Uterus (tissue), 3 donors: ENCODE measurements at regions not wholly inside any gene's neighbourhood (a gene's known extent, or its start where the extent isn't known, plus 50 kb on each side); places are given as distances from the start of the nearest gene placed in this dataset.

Experiments
- DNase-seq, 2 donors: peaks; one replicate each; pipeline ENCODE4 v3.0.0-alpha.2; 2019 to 2020
- H3K27ac ChIP-seq, 2 donors: fragments of 200-600 bp; sonication (generic); 1 replicate in 1 of 2; 2 replicates in 1 of 2; pipeline ENCODE4 v1.5.1; 2016 to 2018
- H3K27me3 ChIP-seq, 2 donors: fragments of 200-600 bp; sonication (generic); one replicate each; pipeline ENCODE4 v1.5.1; 2018 to 2019; ENCODE audit warnings: control low read depth in 1 of 2
- H3K36me3 ChIP-seq, 2 donors: fragments of 200-600 bp; sonication (generic); one replicate each; pipeline ENCODE4 v1.5.1; 2019; ENCODE audit warnings: control low read depth in 1 of 2
- H3K4me1 ChIP-seq, 2 donors: fragments of 200-600 bp; sonication (generic); one replicate each; pipeline ENCODE4 v1.5.1; 2018 to 2019; ENCODE audit warnings: control low read depth in 1 of 2
- H3K4me3 ChIP-seq, 2 donors: fragments of 200-600 bp; sonication (generic); 1 replicate in 1 of 2; 2 replicates in 1 of 2; pipeline ENCODE4 v1.5.1; 2018 to 2019; ENCODE audit warnings: mild to moderate bottlenecking in 1 of 2
- H3K9me3 ChIP-seq, 2 donors: fragments of 200-600 bp; sonication (generic); one replicate each; pipeline ENCODE4 v1.5.1; 2019; ENCODE audit warnings: control low read depth in 1 of 2
- POLR2A ChIP-seq, 2 donors: fragments of 450-650 bp; IDR thresholded peaks; one replicate each; pipeline ENCODE4 v1.6.1; 2016; ENCODE audit warnings: antibody characterized with exemption in 2 of 2, mild to moderate bottlenecking in 1 of 2, moderate library complexity in 1 of 2
- intact Hi-C: fragments of 100-400 bp; cut with DNase I; formaldehyde crosslinking; loops from one replicate; pipeline ENCODE4 v1.15.1; 2023; ENCODE audit warnings: low total_unique reads
- TF ChIP-seq, protein P1 (sequence below), 4 experiments: fragments of 200-600 bp in 2 of 4; fragments of 450-650 bp in 2 of 4; sonication (generic) in 2 of 4; IDR thresholded peaks; one replicate each; pipeline ENCODE4 v1.5.1; 2016 to 2019; ENCODE audit warnings: antibody characterized with exemption in 4 of 4, mild to moderate bottlenecking in 2 of 4, moderate library complexity in 1 of 4
- donor health status: DM: yes; HTN: yes; CAD: no.

DNA sequence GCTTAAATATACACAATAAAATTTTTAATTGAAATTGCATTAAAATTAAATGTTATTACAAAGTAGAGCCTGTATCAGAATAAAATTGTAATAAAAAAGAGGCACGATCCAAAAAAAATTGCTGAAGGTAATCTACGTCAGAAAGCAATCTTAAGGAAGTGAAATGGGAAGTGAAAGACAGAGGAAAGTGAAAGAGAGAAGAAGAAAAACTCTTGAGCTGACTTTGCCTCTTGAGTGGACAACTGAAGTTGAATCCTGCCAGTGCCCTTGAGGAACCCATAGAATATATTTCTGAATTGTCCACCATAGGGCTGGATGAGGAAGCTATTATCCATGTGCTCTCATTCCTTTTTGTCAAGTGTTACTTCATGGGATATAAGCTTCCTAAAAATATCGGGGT lies 285.1 kb upstream of the STAC start:
- intact Hi-C loops = no loop called here
- TF ChIP-seq, protein P1, sequence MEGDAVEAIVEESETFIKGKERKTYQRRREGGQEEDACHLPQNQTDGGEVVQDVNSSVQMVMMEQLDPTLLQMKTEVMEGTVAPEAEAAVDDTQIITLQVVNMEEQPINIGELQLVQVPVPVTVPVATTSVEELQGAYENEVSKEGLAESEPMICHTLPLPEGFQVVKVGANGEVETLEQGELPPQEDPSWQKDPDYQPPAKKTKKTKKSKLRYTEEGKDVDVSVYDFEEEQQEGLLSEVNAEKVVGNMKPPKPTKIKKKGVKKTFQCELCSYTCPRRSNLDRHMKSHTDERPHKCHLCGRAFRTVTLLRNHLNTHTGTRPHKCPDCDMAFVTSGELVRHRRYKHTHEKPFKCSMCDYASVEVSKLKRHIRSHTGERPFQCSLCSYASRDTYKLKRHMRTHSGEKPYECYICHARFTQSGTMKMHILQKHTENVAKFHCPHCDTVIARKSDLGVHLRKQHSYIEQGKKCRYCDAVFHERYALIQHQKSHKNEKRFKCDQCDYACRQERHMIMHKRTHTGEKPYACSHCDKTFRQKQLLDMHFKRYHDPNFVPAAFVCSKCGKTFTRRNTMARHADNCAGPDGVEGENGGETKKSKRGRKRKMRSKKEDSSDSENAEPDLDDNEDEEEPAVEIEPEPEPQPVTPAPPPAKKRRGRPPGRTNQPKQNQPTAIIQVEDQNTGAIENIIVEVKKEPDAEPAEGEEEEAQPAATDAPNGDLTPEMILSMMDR (IDR thresholded peaks at IDR 0.05) = no peak
- TF ChIP-seq POLR2A (IDR thresholded peaks at IDR 0.05) = no peak
- Histone ChIP-seq H3K27ac (no peak overlapping the region), H3K36me3 (no peaks in the 10 kb centered on the region), H3K27me3 (no peaks in the 10 kb centered on the region), H3K4me3 (no peak overlapping the region), H3K4me1 (no peaks in the 10 kb centered on the region), H3K9me3 (no peaks in the 10 kb centered on the region)
- DNase-seq = no peak

DNA sequence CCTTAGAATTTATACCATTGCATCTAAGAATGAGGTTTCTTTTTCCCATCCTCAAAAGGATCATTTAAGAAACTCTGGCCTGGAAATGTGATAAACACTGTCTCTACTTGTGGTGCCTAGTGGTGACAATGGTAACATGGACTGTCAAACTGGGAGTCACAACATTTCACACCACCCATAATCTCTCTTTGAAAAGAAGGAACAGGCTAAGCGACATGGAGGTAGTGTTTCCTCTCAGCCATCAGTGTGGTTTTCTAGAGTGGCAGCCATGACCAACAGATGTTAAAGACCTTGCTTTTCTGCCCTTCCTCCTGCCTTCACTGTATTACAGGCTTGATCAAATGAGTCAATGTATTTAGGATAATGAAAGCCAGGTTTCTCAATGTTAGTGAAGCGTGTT lies 283.1 kb upstream of the STAC start:
- no peak overlapping the region for H3K27ac ChIP-seq
- no peak for TF ChIP-seq POLR2A (IDR thresholded peaks at IDR 0.05)
- TF ChIP-seq, protein P1 (IDR thresholded peaks at IDR 0.05) = no peak
- H3K9me3 ChIP-seq = no peaks in the 10 kb centered on the region
- H3K36me3 ChIP-seq = no peaks in the 10 kb centered on the region
- H3K27me3 ChIP-seq = no peaks in the 10 kb centered on the region
- H3K4me3 ChIP-seq = no peak overlapping the region
- intact Hi-C loops = no loop called here
- H3K4me1 ChIP-seq = no peaks in the 10 kb centered on the region
- DNase-seq = no peak

DNA sequence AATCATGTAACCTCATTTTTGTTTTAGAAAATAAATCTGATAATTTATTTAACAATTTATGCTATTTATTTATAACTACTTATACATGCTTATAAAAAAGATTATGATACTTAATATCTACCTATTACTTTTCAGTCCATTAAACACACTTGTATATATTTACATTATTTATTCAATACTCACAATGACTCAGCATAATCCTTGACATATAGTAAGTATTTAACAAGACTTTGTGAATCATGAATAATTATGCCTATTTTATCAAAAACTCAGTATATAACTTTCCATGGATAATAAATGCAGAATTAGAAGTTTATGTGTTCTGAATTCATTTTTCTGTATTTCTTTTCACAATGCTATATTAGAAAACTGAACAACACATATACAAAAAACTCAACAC lies 266.0 kb upstream of the STAC start:
- Histone ChIP-seq H3K4me3 (no peak overlapping the region), H3K9me3 (no peaks in the 10 kb centered on the region), H3K27ac (no peak overlapping the region), H3K27me3 (no peaks in the 10 kb centered on the region), H3K4me1 (no peaks in the 10 kb centered on the region), H3K36me3 (no peaks in the 10 kb centered on the region)
- TF ChIP-seq POLR2A (IDR thresholded peaks at IDR 0.05) = no peak
- TF ChIP-seq, protein P1 (IDR thresholded peaks at IDR 0.05) = no peak
- DNase-seq = no peak
- intact Hi-C loops = no loop called here

DNA sequence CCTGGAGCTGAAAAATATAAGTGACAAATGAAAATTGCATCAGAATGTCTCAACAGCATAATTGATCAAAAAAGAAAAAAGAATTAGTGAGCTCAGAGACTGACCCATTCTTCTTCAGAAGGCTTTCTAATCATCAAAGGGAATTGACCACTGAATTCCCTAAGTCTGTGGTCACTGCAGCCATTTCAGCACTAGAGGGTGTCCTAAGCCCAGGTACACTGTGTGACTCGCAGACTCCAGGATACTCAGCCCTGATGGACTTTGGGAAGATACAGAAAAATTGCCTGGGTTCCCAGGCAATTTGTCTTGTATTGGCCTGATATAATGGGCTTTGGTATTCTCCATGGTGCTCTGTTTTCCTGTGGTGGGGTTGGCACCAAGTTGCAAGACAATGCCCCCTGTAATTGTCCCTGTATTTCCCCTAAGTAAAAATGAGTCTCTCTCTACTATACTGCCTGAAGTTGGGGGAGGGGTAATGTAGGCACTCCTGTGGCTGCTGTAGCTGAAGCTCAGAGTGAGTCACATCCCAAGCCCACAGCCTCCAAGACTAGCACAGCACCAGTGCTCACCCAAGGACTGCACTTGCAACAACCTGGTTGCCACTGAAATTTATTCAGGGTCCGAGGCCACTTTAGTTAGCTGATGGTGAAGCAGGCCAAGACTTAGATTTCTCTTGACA lies 256.0 kb upstream of the STAC start:
- Histone ChIP-seq H3K27ac (no peak overlapping the region), H3K9me3 (no peaks in the 10 kb centered on the region), H3K27me3 (no peaks in the 10 kb centered on the region), H3K4me1 (no peaks in the 10 kb centered on the region), H3K4me3 (no peak overlapping the region), H3K36me3 (no peaks in the 10 kb centered on the region)
- no peak for DNase-seq
- TF ChIP-seq, protein P1 (IDR thresholded peaks at IDR 0.05) = no peak
- TF ChIP-seq POLR2A (IDR thresholded peaks at IDR 0.05) = no peak
- intact Hi-C loops = no loop called here

DNA sequence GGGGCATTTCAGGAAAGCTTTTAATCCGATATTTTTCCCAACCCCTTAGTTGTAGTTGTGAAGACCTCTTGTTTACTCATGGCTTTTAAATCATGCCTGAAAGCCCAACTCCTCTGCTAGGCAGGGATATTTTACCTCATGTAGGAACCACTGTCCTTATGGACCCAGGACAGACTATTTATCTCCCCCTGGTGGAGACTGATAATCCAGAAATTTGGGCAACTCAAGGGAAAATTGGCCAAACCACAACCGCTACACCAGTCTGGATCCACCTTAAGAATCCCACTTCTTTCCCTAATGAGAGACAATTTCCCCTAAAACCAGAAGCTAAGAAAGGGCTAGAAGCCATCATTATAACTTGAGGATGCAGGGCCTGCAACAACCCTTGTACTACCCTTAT lies 248.1 kb upstream of the STAC start:
- Histone ChIP-seq H3K36me3 (no peaks in the 10 kb centered on the region), H3K4me3 (no peak overlapping the region), H3K9me3 (no peaks in the 10 kb centered on the region), H3K27me3 (no peaks in the 10 kb centered on the region), H3K4me1 (no peaks in the 10 kb centered on the region), H3K27ac (no peak overlapping the region)
- no peak for TF ChIP-seq POLR2A (IDR thresholded peaks at IDR 0.05)
- TF ChIP-seq, protein P1 (IDR thresholded peaks at IDR 0.05) = no peak
- intact Hi-C loops = no loop called here
- DNase-seq = no peak
